CD14-positive monocyte (primary cell): ENCODE measurements at regions not wholly inside any gene's neighbourhood (a gene's known extent, or its start where the extent isn't known, plus 50 kb on each side); places are given as distances from the start of the nearest gene placed in this dataset.

ENCODE experiments used
- DNase-seq, 3 donors: peaks; one replicate each; pipeline ENCODE4 v3.0.0-alpha.2; 2011 to 2022
- H2AFZ ChIP-seq: 2 replicates; pipeline ENCODE4 v1.6.0; 2012; ENCODE audit warnings: mild to moderate bottlenecking, low read depth, low read length, inconsistent platforms; ENCODE audit not compliant: insufficient read depth, poor library complexity, severe bottlenecking
- H3K27ac ChIP-seq, 2 donors: 1 replicate in 1 of 2; 2 replicates in 1 of 2; pipeline ENCODE4 v1.5.1; 2012 to 2013; ENCODE audit warnings: low read length in 2 of 2, control low read depth in 1 of 2, inconsistent platforms in 1 of 2, low read depth in 1 of 2, mild to moderate bottlenecking in 1 of 2
- H3K27me3 ChIP-seq, 2 donors: one replicate each; pipeline versions ENCODE4 v1.6.0 to v1.6.1; 2011 to 2013; ENCODE audit warnings: low read length in 2 of 2; ENCODE audit not compliant: control insufficient read depth in 2 of 2, insufficient read depth in 2 of 2
- H3K36me3 ChIP-seq, 2 donors: replicated peaks in 1 of 2; 1 replicate in 1 of 2; 2 replicates in 1 of 2; pipeline versions ENCODE4 v1.5.1 to v1.6.1; 2012 to 2013; ENCODE audit warnings: low read length in 2 of 2, control low read depth in 1 of 2, inconsistent platforms in 1 of 2, mild to moderate bottlenecking in 1 of 2; ENCODE audit not compliant: insufficient read depth in 2 of 2, control insufficient read depth in 1 of 2
- H3K4me1 ChIP-seq, 2 donors: 1 replicate in 1 of 2; 2 replicates in 1 of 2; pipeline versions ENCODE4 v1.5.1 to v1.6.1; 2012 to 2013; ENCODE audit warnings: low read length in 2 of 2, control low read depth in 1 of 2, inconsistent platforms in 1 of 2, mild to moderate bottlenecking in 1 of 2, moderate library complexity in 1 of 2; ENCODE audit not compliant: insufficient read depth in 2 of 2, control insufficient read depth in 1 of 2
- H3K4me2 ChIP-seq: replicated peaks from 2 replicates; pipeline ENCODE3; 2012; ENCODE audit warnings: low read length, moderate library complexity, mild to moderate bottlenecking; ENCODE audit not compliant: poor library complexity, severe bottlenecking; ENCODE audit errors: extremely low read depth
- H3K4me3 ChIP-seq, 3 experiments: fragments of 200-600 bp in 1 of 3; sonication (generic) in 1 of 3; replicated peaks in 1 of 3; 1 replicate in 2 of 3; 2 replicates in 1 of 3; pipeline ENCODE4 v1.5.1; 2011 to 2013; ENCODE audit warnings: low read length in 3 of 3, mild to moderate bottlenecking in 3 of 3, control low read depth in 2 of 3, low read depth in 2 of 3, inconsistent platforms in 1 of 3, moderate library complexity in 1 of 3
- H3K79me2 ChIP-seq: 2 replicates; pipeline ENCODE4 v1.6.0; 2012; ENCODE audit warnings: mild to moderate bottlenecking, control low read depth, inconsistent platforms, low read length, moderate library complexity; ENCODE audit not compliant: insufficient read depth
- H3K9ac ChIP-seq: 2 replicates; pipeline ENCODE4 v1.6.0; 2017; ENCODE audit warnings: low read length, mild to moderate bottlenecking; ENCODE audit not compliant: insufficient read depth, poor library complexity, severe bottlenecking
- H3K9me3 ChIP-seq, 2 donors: replicated peaks in 1 of 2; 1 replicate in 1 of 2; 2 replicates in 1 of 2; pipeline versions ENCODE4 v1.5.1 to v1.6.1; 2012 to 2013; ENCODE audit warnings: low read length in 2 of 2, control low read depth in 1 of 2; ENCODE audit not compliant: control insufficient read depth in 1 of 2, insufficient read depth in 1 of 2
- H4K20me1 ChIP-seq: 2 replicates; pipeline ENCODE4 v1.6.0; 2012; ENCODE audit warnings: mild to moderate bottlenecking, low read length, control low read depth, moderate library complexity; ENCODE audit not compliant: insufficient read depth
- H3K27ac Mint-ChIP-seq, 7 donors: one replicate each; pipeline ENCODE4 v1.8.0; 2020; ENCODE audit warnings: mild to moderate bottlenecking in 7 of 7, mixed read lengths in 7 of 7, moderate library complexity in 6 of 7, inconsistent platforms in 2 of 7
- H3K27me3 Mint-ChIP-seq, 3 donors: one replicate each; pipeline ENCODE4 v1.8.0; 2021 to 2022; ENCODE audit warnings: low read depth in 3 of 3, mild to moderate bottlenecking in 3 of 3, mixed read lengths in 3 of 3, moderate library complexity in 3 of 3, inconsistent platforms in 1 of 3
- H3K36me3 Mint-ChIP-seq, 2 donors: one replicate each; pipeline ENCODE4 v1.8.0; 2020; ENCODE audit warnings: mixed read lengths in 2 of 2, inconsistent platforms in 1 of 2, mild to moderate bottlenecking in 1 of 2
- H3K4me1 Mint-ChIP-seq: one replicate; pipeline ENCODE4 v1.8.0; 2020; ENCODE audit warnings: mild to moderate bottlenecking, mixed read lengths
- H3K4me3 Mint-ChIP-seq, 2 donors: one replicate each; pipeline ENCODE4 v1.8.0; 2020; ENCODE audit warnings: mild to moderate bottlenecking in 2 of 2, mixed read lengths in 2 of 2, moderate library complexity in 1 of 2
- H3K9me3 Mint-ChIP-seq, 7 donors: one replicate each; pipeline ENCODE4 v1.8.0; 2020 to 2022; ENCODE audit warnings: mixed read lengths in 7 of 7, mild to moderate bottlenecking in 6 of 7, moderate library complexity in 6 of 7, inconsistent platforms in 2 of 7
- WGBS: methylation state at CpG from one replicate; pipeline ENCODE4 v1.1.5; 2013; ENCODE audit warnings: missing lambda C conversion rate; ENCODE audit not compliant: insufficient coverage; 5-methylcytosine and 5-hydroxymethylcytosine counted together
- intact Hi-C, 2 donors: fragments of 100-400 bp; cut with micrococcal nuclease; formaldehyde crosslinking; loops; one replicate each; pipeline versions ENCODE4 v1.15.0 to v1.15.1; 2023
- TF ChIP-seq, protein P1 (sequence below): fragments of 200-600 bp; IDR thresholded peaks from one replicate; pipeline ENCODE4 v1.8.0; 2022; ENCODE audit warnings: antibody characterized with exemption, mild to moderate bottlenecking

DNA sequence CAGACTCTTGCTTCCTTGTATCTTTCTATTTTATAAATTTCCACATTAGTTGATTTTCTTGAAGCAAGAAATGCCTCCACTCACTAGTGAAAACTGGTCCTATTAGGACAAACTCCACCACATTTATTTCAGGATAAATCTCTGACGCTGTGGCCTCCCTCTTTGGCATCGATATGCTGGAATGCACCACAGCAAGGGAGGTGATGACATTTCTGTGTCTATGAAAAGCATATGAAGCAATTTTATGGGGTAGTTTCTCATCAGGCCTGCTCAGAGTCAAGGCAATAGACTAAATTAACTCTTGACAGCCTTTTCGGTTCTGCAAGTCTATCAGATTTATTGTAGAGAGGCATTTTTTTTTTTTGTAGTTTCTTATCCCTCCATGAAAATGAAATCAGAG lies 304.4 kb downstream of the ZEB1 start:
- Histone ChIP-seq H3K4me1 (peaks cover 37 to 54% of the 10 kb centered on the region in 2 donors), H3K4me3 (no peak overlapping the region)
- H3K4me3 Mint-ChIP-seq = no peak overlapping the region

DNA sequence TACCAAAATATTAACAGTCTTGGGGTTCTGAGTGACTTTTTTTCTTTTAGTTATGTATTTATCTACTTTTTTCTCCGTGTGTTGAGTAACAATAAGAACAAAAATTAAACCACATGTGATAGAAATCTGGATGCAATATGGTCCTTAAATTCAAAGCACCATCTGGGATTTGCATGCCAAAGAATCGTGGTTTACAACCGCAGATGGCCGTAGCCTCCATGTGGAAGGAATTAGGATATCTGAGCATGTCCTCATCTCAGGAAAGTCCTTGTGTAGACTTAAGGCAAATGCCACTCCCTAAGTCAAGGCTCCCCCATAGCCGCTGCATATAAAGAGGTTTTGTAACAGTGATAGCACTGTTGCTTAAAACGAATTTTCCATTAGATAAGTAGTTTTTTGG lies 304.0 kb downstream of the ZEB1 start:
- TF ChIP-seq, protein P1, sequence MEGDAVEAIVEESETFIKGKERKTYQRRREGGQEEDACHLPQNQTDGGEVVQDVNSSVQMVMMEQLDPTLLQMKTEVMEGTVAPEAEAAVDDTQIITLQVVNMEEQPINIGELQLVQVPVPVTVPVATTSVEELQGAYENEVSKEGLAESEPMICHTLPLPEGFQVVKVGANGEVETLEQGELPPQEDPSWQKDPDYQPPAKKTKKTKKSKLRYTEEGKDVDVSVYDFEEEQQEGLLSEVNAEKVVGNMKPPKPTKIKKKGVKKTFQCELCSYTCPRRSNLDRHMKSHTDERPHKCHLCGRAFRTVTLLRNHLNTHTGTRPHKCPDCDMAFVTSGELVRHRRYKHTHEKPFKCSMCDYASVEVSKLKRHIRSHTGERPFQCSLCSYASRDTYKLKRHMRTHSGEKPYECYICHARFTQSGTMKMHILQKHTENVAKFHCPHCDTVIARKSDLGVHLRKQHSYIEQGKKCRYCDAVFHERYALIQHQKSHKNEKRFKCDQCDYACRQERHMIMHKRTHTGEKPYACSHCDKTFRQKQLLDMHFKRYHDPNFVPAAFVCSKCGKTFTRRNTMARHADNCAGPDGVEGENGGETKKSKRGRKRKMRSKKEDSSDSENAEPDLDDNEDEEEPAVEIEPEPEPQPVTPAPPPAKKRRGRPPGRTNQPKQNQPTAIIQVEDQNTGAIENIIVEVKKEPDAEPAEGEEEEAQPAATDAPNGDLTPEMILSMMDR = no peak
- peaks cover 38 to 59% of the 10 kb centered on the region in 2 donors for H3K4me1 ChIP-seq
- intact Hi-C loops = no loop called here
- H2AFZ ChIP-seq = no peak overlapping the region
- no peak overlapping the region for H3K4me3 ChIP-seq
- H3K4me2 ChIP-seq = no peak overlapping the region
- Mint-ChIP-seq H3K36me3 (no peaks in the 10 kb centered on the region), H3K4me3 (no peak overlapping the region), H3K9me3 (peaks cover 4 to 14% (median 9%) of the 10 kb centered on the region in 7 donors), H3K27me3 (peaks cover 0 to 6% (median 2%) of the 10 kb centered on the region in 3 donors), H3K4me1 (peaks cover 45% of the 10 kb centered on the region), H3K27ac (no peak overlapping the region)
- DNase-seq = no peak
- H3K79me2 ChIP-seq = no peaks in the 10 kb centered on the region
- peaks cover 0 to 5% of the 10 kb centered on the region in 2 donors for H3K9me3 ChIP-seq
- no peak overlapping the region for H3K27ac ChIP-seq
- no peak overlapping the region for H3K9ac ChIP-seq
- H3K36me3 ChIP-seq = no peaks in the 10 kb centered on the region
- no peaks in the 10 kb centered on the region for H4K20me1 ChIP-seq
- 67% methylated on average over 3 of the region's 6 CpGs for WGBS
- no peaks in the 10 kb centered on the region for H3K27me3 ChIP-seq

More for the DNA sequence above, 304.4 kb downstream of the ZEB1 start:
- peaks cover 0 to 5% of the 10 kb centered on the region in 2 donors for H3K9me3 ChIP-seq
- no peaks in the 10 kb centered on the region for H4K20me1 ChIP-seq
- no peaks in the 10 kb centered on the region for H3K36me3 Mint-ChIP-seq
- TF ChIP-seq, protein P1 = no peak
- no CpG with 5 or more reads among the region's 3 CpGs for WGBS
- H3K9me3 Mint-ChIP-seq = peaks cover 4 to 14% (median 9%) of the 10 kb centered on the region in 7 donors
- H3K9ac ChIP-seq = no peak overlapping the region
- H3K36me3 ChIP-seq = no peaks in the 10 kb centered on the region
- DNase-seq = no peak
- no peak overlapping the region for H2AFZ ChIP-seq
- H3K27me3 ChIP-seq = no peaks in the 10 kb centered on the region
- no peak overlapping the region for H3K27ac ChIP-seq
- H3K4me2 ChIP-seq = no peak overlapping the region
- H3K27ac Mint-ChIP-seq = peak overlapping the region in 1 of 7 donors; percentile 33
- intact Hi-C loops = no loop called here
- peaks cover 0 to 6% (median 2%) of the 10 kb centered on the region in 3 donors for H3K27me3 Mint-ChIP-seq
- peaks cover 43% of the 10 kb centered on the region for H3K4me1 Mint-ChIP-seq
- no peaks in the 10 kb centered on the region for H3K79me2 ChIP-seq
